Retinal pigment epithelial cell (primary cell): ENCODE measurements at regions not wholly inside any gene's neighbourhood (a gene's known extent, or its start where the extent isn't known, plus 50 kb on each side); places are given as distances from the start of the nearest gene placed in this dataset.
A peak's percentile ranks its signal among the peaks of the same experiment; 100 is the strongest.
"Not testable (repeated sequence)": the region's sequence is repeated elsewhere in the genome, so short reads cannot be mapped to it uniquely, and the experiment has no call there.

ENCODE experiments used
- DNase-seq: peaks from one replicate; pipeline ENCODE4 v3.0.0-alpha.2; 2010; ENCODE audit warnings: low read depth
- H3K4me3 ChIP-seq: 2 replicates; pipeline ENCODE4 v1.5.1; 2011; ENCODE audit warnings: mild to moderate bottlenecking, low read length, control low read depth, moderate library complexity
- CTCF ChIP-seq: conservative IDR thresholded peaks from 2 replicates; pipeline ENCODE4 v1.5.1; 2011; ENCODE audit warnings: low read depth, low read length, control low read depth, inconsistent platforms

- no peak overlapping the region for H3K4me3 ChIP-seq
- no peak for TF ChIP-seq CTCF
- no peak for DNase-seq
Measured at GRCh38 chr4:56142088-56142487, 193.3 kb downstream of the CEP135 start.

- TF ChIP-seq CTCF = no peak
- no peak overlapping the region for H3K4me3 ChIP-seq
- DNase-seq = no peak
Measured at GRCh38 chr4:56139241-56139827, 190.6 kb downstream of the CEP135 start.

GRCh38 chr4:56134834-56135233, 186.1 kb downstream of the CEP135 start:
- DNase-seq = peak; percentile 51

GRCh38 chr4:56134266-56134665, 185.5 kb downstream of the CEP135 start:
- H3K4me3 ChIP-seq = no peak overlapping the region
- no peak for DNase-seq
- no peak for TF ChIP-seq CTCF

More at GRCh38 chr4:56134834-56135233, 186.1 kb downstream of the CEP135 start:
- not testable (repeated sequence) for H3K4me3 ChIP-seq

GRCh38 chr4:56132835-56133234, 184.1 kb downstream of the CEP135 start:
- no peak overlapping the region for H3K4me3 ChIP-seq
- TF ChIP-seq CTCF = no peak
- no peak for DNase-seq

- H3K4me3 ChIP-seq, DNase-seq: not testable (repeated sequence)
Measured at GRCh38 chr4:56132188-56132587, 183.4 kb downstream of the CEP135 start.

GRCh38 chr4:56130606-56131155, 181.9 kb downstream of the CEP135 start:
- no peak for TF ChIP-seq CTCF
- H3K4me3 ChIP-seq = no peak overlapping the region
- DNase-seq = no peak

GRCh38 chr4:56129431-56129861, 180.7 kb downstream of the CEP135 start:
- no peak overlapping the region for H3K4me3 ChIP-seq
- peak; percentile 25 for DNase-seq
- TF ChIP-seq CTCF = peak; percentile 66
